Cardiac muscle cell (in vitro differentiated cells and primary cell): ENCODE measurements at regions not wholly inside any gene's neighbourhood (a gene's known extent, or its start where the extent isn't known, plus 50 kb on each side); places are given as distances from the start of the nearest gene placed in this dataset.

ENCODE experiments used
- DNase-seq, 2 donors: peaks; one replicate each; pipeline versions ENCODE4 v3.0.0 to v3.0.0-alpha.2; 2010 to 2017; ENCODE audit warnings: low read depth in 1 of 2, low spot score in 1 of 2
- H3K27ac ChIP-seq: fragments of 200-600 bp; sonication (generic); 2 replicates; pipeline ENCODE4 v1.5.1; 2016
- H3K27me3 ChIP-seq: fragments of 200-600 bp; sonication (generic); 2 replicates; pipeline ENCODE4 v1.6.0; 2016; ENCODE audit warnings: control low read depth
- H3K36me3 ChIP-seq: fragments of 200-600 bp; sonication (generic); 2 replicates; pipeline ENCODE4 v1.5.1; 2016; ENCODE audit warnings: control low read depth
- H3K4me1 ChIP-seq: fragments of 200-600 bp; sonication (generic); 2 replicates; pipeline ENCODE4 v1.8.1; 2017; ENCODE audit warnings: low read depth, mild to moderate bottlenecking, mixed run types
- H3K4me3 ChIP-seq: fragments of 200-600 bp; sonication (generic); 2 replicates; pipeline ENCODE4 v1.5.1; 2016; ENCODE audit warnings: mild to moderate bottlenecking
- H3K9me3 ChIP-seq: fragments of 200-600 bp; sonication (generic); 2 replicates; pipeline ENCODE4 v1.5.1; 2017; ENCODE audit warnings: low read depth, mild to moderate bottlenecking, control low read depth
- TF ChIP-seq, protein P1 (sequence below): IDR thresholded peaks from 2 replicates; pipeline ENCODE4 v1.5.1; 2012; ENCODE audit warnings: low read depth, mild to moderate bottlenecking, low read length

DNA sequence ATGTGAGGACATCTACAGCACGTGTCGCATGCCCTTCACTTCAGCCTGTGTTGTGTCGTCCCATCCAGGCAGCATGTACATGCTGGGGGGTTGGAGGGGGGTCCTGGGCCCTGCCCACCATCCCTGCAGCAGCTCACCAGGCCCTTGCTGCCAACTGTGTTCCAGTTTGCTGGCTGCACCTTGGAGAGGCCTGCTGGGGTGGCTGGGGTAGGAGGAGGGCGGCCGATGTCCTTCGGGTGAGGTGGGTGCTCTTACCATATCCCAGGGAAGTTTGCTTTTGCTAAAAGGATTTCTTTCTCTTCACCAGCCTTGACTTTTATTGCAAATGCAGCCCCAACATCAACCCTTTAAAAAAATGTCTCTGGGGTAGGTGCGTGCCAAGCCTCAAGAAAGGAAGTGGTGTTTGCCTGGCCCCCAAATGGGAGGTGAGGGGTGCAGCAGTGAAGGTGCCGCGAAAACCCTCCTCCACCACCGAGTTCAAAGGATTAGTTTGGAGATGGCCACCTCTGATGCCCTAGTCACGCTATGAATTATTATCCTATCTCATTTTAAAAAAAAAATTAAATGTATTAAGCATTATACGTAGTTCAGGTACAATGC, 165.8 kb upstream of the KLF6 start:
- no peak overlapping the region for H3K27ac ChIP-seq
- no peaks in the 10 kb centered on the region for H3K27me3 ChIP-seq
- H3K9me3 ChIP-seq: no peaks in the 10 kb centered on the region
- no peak for DNase-seq
- H3K4me3 ChIP-seq: no peak overlapping the region
- H3K4me1 ChIP-seq: no peaks in the 10 kb centered on the region
- no peaks in the 10 kb centered on the region for H3K36me3 ChIP-seq
- TF ChIP-seq, protein P1, sequence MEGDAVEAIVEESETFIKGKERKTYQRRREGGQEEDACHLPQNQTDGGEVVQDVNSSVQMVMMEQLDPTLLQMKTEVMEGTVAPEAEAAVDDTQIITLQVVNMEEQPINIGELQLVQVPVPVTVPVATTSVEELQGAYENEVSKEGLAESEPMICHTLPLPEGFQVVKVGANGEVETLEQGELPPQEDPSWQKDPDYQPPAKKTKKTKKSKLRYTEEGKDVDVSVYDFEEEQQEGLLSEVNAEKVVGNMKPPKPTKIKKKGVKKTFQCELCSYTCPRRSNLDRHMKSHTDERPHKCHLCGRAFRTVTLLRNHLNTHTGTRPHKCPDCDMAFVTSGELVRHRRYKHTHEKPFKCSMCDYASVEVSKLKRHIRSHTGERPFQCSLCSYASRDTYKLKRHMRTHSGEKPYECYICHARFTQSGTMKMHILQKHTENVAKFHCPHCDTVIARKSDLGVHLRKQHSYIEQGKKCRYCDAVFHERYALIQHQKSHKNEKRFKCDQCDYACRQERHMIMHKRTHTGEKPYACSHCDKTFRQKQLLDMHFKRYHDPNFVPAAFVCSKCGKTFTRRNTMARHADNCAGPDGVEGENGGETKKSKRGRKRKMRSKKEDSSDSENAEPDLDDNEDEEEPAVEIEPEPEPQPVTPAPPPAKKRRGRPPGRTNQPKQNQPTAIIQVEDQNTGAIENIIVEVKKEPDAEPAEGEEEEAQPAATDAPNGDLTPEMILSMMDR: no peak

DNA sequence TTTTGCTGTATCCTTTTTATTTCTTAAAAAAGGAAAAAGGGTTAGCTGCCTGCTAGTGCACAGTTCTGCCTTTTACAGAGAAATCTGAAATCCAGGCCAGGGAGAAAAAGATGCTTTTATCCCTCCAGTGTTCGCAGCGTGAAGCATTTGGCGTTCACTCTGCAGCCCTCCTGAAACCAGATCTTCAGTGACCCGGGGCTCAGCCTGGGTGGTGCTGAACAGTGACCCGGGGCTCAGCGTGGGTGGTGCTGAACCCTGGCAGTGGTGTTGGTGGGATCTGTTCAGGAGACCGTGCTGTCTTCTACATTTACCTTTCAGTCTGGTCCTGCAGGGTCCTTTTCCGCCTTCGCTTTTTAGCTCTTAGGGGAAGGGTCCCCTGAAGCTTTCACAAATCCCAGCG, 164.7 kb upstream of the KLF6 start:
- Histone ChIP-seq H3K36me3 (no peaks in the 10 kb centered on the region), H3K4me3 (no peak overlapping the region), H3K4me1 (no peaks in the 10 kb centered on the region), H3K27me3 (no peaks in the 10 kb centered on the region), H3K27ac (no peak overlapping the region), H3K9me3 (no peaks in the 10 kb centered on the region)
- TF ChIP-seq, protein P1: no peak
- peak in 1 of 2 donors; percentile 15 for DNase-seq

GRCh38 chr10:3948843-3949242, 163.8 kb upstream of the KLF6 start:
- Histone ChIP-seq H3K36me3 (no peaks in the 10 kb centered on the region), H3K4me1 (no peaks in the 10 kb centered on the region), H3K9me3 (no peaks in the 10 kb centered on the region), H3K27me3 (no peaks in the 10 kb centered on the region), H3K4me3 (no peak overlapping the region), H3K27ac (no peak overlapping the region)
- TF ChIP-seq, protein P1: no peak
- peak in 1 of 2 donors; percentile 77 for DNase-seq

DNA sequence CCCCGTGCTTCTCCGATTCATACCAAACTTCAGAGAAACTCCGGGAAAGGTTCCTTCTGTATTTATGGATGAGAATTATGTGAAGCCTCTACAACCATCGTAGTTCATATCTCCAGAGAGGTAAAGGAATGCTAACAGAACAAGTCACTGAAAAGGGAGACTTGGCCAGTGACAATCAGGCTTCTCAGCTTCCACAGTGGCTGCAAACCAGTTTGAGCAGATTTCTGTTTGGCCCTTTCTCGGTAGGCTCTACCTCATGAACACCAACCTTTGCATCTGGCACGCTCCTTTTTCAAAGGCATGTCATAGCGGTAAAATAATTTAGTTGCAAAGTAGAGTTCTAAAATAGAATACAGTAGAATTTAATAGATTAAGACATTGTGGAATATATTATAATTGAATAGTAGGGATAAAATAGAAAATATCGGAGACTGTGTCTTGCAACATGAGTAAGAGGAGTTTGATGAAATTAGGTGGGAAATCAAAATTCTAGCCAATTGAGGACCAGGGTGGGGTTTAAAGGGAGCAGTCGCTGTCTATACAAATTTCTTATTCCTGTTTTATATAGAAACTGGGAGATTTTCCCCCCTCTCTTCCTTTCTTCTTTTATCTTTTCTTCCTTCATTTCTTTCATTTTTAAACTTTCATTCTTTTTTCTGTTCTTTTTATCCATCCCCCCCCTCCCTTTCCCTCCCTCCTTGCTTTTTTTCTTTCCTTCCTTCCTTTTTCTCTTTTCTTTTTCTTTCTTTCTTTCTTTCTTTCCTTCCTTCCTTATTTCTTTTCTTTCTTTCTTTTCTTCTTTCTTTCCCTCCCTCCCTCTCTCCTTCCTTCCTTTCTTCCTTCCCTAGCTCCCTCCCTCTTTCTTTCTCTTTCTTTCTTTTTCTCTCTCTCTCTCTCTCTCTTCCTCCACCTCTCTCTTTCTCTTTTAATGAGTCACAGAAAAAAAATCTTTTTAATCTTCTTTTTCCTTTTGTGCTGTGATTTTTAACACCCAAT, 161.5 kb upstream of the KLF6 start:
- TF ChIP-seq, protein P1: no peak
- no peak overlapping the region for H3K4me3 ChIP-seq
- no peaks in the 10 kb centered on the region for H3K36me3 ChIP-seq
- H3K27ac ChIP-seq: no peak overlapping the region
- DNase-seq: no peak
- H3K27me3 ChIP-seq: no peaks in the 10 kb centered on the region
- H3K9me3 ChIP-seq: no peaks in the 10 kb centered on the region
- no peaks in the 10 kb centered on the region for H3K4me1 ChIP-seq

GRCh38 chr10:3945026-3945425, 160.0 kb upstream of the KLF6 start:
- Histone ChIP-seq H3K27ac (no peak overlapping the region), H3K4me1 (no peaks in the 10 kb centered on the region), H3K9me3 (no peaks in the 10 kb centered on the region), H3K4me3 (no peak overlapping the region), H3K36me3 (no peaks in the 10 kb centered on the region), H3K27me3 (no peaks in the 10 kb centered on the region)
- DNase-seq: no peak
- TF ChIP-seq, protein P1: no peak
